GM12878 (cell line): ENCODE measurements at regions not wholly inside any gene's neighbourhood (a gene's known extent, or its start where the extent isn't known, plus 50 kb on each side); places are given as distances from the start of the nearest gene placed in this dataset.

Experiments used
- CEBPZ ChIP-seq: fragments of 150-350 bp; IDR thresholded peaks from 2 replicates; pipeline ENCODE4 v1.6.1; 2016; ENCODE audit warnings: low read depth, low read length
- CHD4 ChIP-seq: fragments of 200-600 bp; sonication (generic); IDR thresholded peaks from 2 replicates; pipeline ENCODE4 v1.6.1; 2016; ENCODE audit warnings: mild to moderate bottlenecking
- NFYB ChIP-seq: IDR thresholded peaks from 2 replicates; pipeline ENCODE4 v1.6.1; 2011; ENCODE audit warnings: low read depth, mild to moderate bottlenecking, low read length, improper control_type of control experiment, moderate library complexity; ENCODE audit not compliant: insufficient read depth
- RAD51 ChIP-seq: fragments of 450-650 bp; IDR thresholded peaks from 2 replicates; pipeline ENCODE4 v1.6.1; 2016; ENCODE audit warnings: moderate library complexity, mild to moderate bottlenecking, inconsistent platforms
- SREBF1 ChIP-seq: IDR thresholded peaks from 2 replicates; pipeline ENCODE4 v1.6.1; 2012; ENCODE audit warnings: mild to moderate bottlenecking, low read length
- TF ChIP-seq, protein P1 (sequence below), 3 experiments: IDR thresholded peaks in 2 of 3; conservative IDR thresholded peaks in 1 of 3; 2 replicates each; pipeline ENCODE4 v1.5.1; 2011; ENCODE audit warnings: low read depth in 3 of 3, low read length in 3 of 3, mild to moderate bottlenecking in 3 of 3, control low read depth in 2 of 3, moderate library complexity in 2 of 3, inconsistent platforms in 1 of 3, mixed read lengths in 1 of 3; ENCODE audit not compliant: control insufficient read depth in 2 of 3, insufficient read depth in 1 of 3; ENCODE audit errors: extremely low read depth in 1 of 3

- TF ChIP-seq CHD4, result no peak
- no peak for TF ChIP-seq RAD51
- TF ChIP-seq, protein P1, sequence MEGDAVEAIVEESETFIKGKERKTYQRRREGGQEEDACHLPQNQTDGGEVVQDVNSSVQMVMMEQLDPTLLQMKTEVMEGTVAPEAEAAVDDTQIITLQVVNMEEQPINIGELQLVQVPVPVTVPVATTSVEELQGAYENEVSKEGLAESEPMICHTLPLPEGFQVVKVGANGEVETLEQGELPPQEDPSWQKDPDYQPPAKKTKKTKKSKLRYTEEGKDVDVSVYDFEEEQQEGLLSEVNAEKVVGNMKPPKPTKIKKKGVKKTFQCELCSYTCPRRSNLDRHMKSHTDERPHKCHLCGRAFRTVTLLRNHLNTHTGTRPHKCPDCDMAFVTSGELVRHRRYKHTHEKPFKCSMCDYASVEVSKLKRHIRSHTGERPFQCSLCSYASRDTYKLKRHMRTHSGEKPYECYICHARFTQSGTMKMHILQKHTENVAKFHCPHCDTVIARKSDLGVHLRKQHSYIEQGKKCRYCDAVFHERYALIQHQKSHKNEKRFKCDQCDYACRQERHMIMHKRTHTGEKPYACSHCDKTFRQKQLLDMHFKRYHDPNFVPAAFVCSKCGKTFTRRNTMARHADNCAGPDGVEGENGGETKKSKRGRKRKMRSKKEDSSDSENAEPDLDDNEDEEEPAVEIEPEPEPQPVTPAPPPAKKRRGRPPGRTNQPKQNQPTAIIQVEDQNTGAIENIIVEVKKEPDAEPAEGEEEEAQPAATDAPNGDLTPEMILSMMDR (IDR thresholded peaks at IDR 0.05 in 2 of 3, conservative IDR thresholded peaks at IDR 0.05 in 1 of 3; ENCODE audit: control insufficient read depth in 2 of 3, extremely low read depth in 1 of 3, insufficient read depth in 1 of 3, low read depth in 3 of 3, low read length in 3 of 3), result no peak
- TF ChIP-seq SREBF1, result no peak
- no peak for TF ChIP-seq NFYB
- no peak for TF ChIP-seq CEBPZ
Observed at GRCh38 chr6:170039156-170040114, 251.4 kb downstream of the DLL1 start.
